ENCODE measurements at regions not wholly inside any gene's neighbourhood (a gene's known extent, or its start where the extent isn't known, plus 50 kb on each side); places are given as distances from the start of the nearest gene placed in this dataset.

- TF ChIP-seq POLR2A (IDR thresholded peaks at IDR 0.05) (no peak), CTCF (IDR thresholded peaks at IDR 0.05) (no peak)
Measured at GRCh38 chr2:226540204-226540994, 259.2 kb downstream of the IRS1 start.
